HepG2 (cell line): ENCODE measurements at regions not wholly inside any gene's neighbourhood (a gene's known extent, or its start where the extent isn't known, plus 50 kb on each side); places are given as distances from the start of the nearest gene placed in this dataset.

Experiments used
- ATAC-seq: fragments of 200-7000 bp; cut with Tn5 transposase; 3 replicates; pipeline ENCODE4 v1.9.1; 2020; ENCODE audit warnings: mild to moderate bottlenecking, moderate library complexity
- BruUV-seq: library from RNA; stranded (reverse); fragments of 400-500 nt; replicated peaks from 2 replicates; lab custom pipeline; 2021; lab: Mats Ljungman, UMichigan
- CTCF ChIA-PET: fragments of 300-600 bp; formaldehyde crosslinking; extraction: SDS; loops from one replicate; lab custom pipeline; 2021; ENCODE audit warnings: low total read pairs, inconsistent platforms, low intra/inter-chr PET ratio; lab: Yijun Ruan, JAX
- POLR2A ChIA-PET: fragments of 350-600 bp; sonication (Branson Sonifier 250); formaldehyde crosslinking; loops from one replicate; lab custom pipeline; 2020; ENCODE audit warnings: antibody characterized with exemption, inconsistent platforms; lab: Yijun Ruan, JAX
- DNase-seq: peaks from one replicate; pipeline ENCODE4 v3.0.0-alpha.2; 2015; ENCODE audit warnings: low spot score
- FAIRE-seq: peaks from 3 replicates; lab custom pipeline; 2011; peaks lifted over from hg19 to GRCh38; lab: Jason Lieb, UNC
- H2AFZ ChIP-seq: one replicate; pipeline ENCODE4 v1.6.1; 2011; ENCODE audit warnings: low read length, inconsistent platforms
- H3K27ac ChIP-seq: fragments of 300-600 bp; 3 replicates; pipeline ENCODE4 v1.8.0; 2011; ENCODE audit warnings: mixed run types, mild to moderate bottlenecking, mixed read lengths, low read length, inconsistent platforms; ENCODE audit not compliant: insufficient read depth; ENCODE audit errors: extremely low read length
- H3K27me3 ChIP-seq, 2 experiments: fragments of 200-600 bp in 1 of 2; 2 replicates in 1 of 2; 3 replicates in 1 of 2; pipeline versions ENCODE4 v1.6.0 to v1.8.0; 2011; ENCODE audit warnings: low read length in 2 of 2, mild to moderate bottlenecking in 2 of 2, moderate library complexity in 2 of 2, inconsistent platforms in 1 of 2; ENCODE audit not compliant: insufficient read depth in 2 of 2, control insufficient read depth in 1 of 2
- H3K36me3 ChIP-seq, 2 experiments: fragments of 200-600 bp in 1 of 2; replicated peaks in 1 of 2; 2 replicates in 1 of 2; 3 replicates in 1 of 2; pipeline versions ENCODE4 v1.5.1 to v1.8.0; 2011; ENCODE audit warnings: low read length in 2 of 2, inconsistent platforms in 1 of 2; ENCODE audit not compliant: insufficient read depth in 2 of 2, control insufficient read depth in 1 of 2
- H3K4me1 ChIP-seq: 2 replicates; pipeline ENCODE4 v1.5.1; 2012; ENCODE audit warnings: low read length, inconsistent platforms; ENCODE audit not compliant: insufficient read depth
- H3K4me2 ChIP-seq: 2 replicates; pipeline ENCODE4 v1.6.0; 2011; ENCODE audit warnings: low read depth, low read length, inconsistent platforms
- H3K4me3 ChIP-seq, 3 experiments: fragments of 200-600 bp in 1 of 3; sonication (generic), shearing (Covaris generic) in 1 of 3; replicated peaks in 1 of 3; 2 replicates each; pipeline ENCODE4 v1.5.1; 2011 to 2016; ENCODE audit warnings: low read length in 3 of 3, inconsistent platforms in 2 of 3, low read depth in 2 of 3, mild to moderate bottlenecking in 2 of 3, control low read depth in 1 of 3, mixed read lengths in 1 of 3; ENCODE audit not compliant: insufficient read depth in 1 of 3
- H3K79me2 ChIP-seq: one replicate; pipeline ENCODE4 v1.6.1; 2011; ENCODE audit warnings: low read length, inconsistent platforms; ENCODE audit not compliant: insufficient read depth
- H3K9ac ChIP-seq: 2 replicates; pipeline ENCODE4 v1.6.0; 2011; ENCODE audit warnings: mild to moderate bottlenecking, low read depth, low read length, inconsistent platforms; ENCODE audit not compliant: insufficient read depth
- H3K9me3 ChIP-seq: 2 replicates; pipeline ENCODE4 v1.5.1; 2012; ENCODE audit warnings: mild to moderate bottlenecking, low read length
- H4K20me1 ChIP-seq: 2 replicates; pipeline ENCODE4 v1.6.0; 2011; ENCODE audit warnings: inconsistent platforms, mild to moderate bottlenecking, low read length, moderate library complexity; ENCODE audit not compliant: insufficient read depth
- ELK4 ChIP-seq: sonication (generic); formaldehyde crosslinking; IDR thresholded peaks from 2 replicates; pipeline ENCODE4 v1.9.0; 2021; ENCODE audit warnings: missing genetic modification reagents, borderline replicate concordance
- MED8 ChIP-seq: sonication (generic); formaldehyde crosslinking; IDR thresholded peaks from 2 replicates; pipeline ENCODE4 v1.8.1; 2023; ENCODE audit warnings: mild to moderate bottlenecking, missing genetic modification reagents; ENCODE audit not compliant: insufficient replicate concordance
- MXI1 ChIP-seq: IDR thresholded peaks from 3 replicates; pipeline ENCODE4 v1.6.1; 2012; ENCODE audit warnings: low read depth, low read length, inconsistent platforms, borderline replicate concordance
- POLR2AphosphoS5 ChIP-seq: IDR thresholded peaks from 2 replicates; pipeline ENCODE4 v1.6.1; 2012; ENCODE audit warnings: low read depth, low read length
- ZBTB43 ChIP-seq: sonication (generic); formaldehyde crosslinking; conservative IDR thresholded peaks from 2 replicates; pipeline ENCODE4 v1.4.0; 2020; ENCODE audit warnings: missing genetic modification reagents
- ZNF280B ChIP-seq: sonication (generic); formaldehyde crosslinking; IDR thresholded peaks from 2 replicates; pipeline ENCODE4 v1.5.0; 2020; ENCODE audit warnings: missing genetic modification reagents, mild to moderate bottlenecking, borderline replicate concordance
- ZNF281 ChIP-seq: sonication (generic); formaldehyde crosslinking; IDR thresholded peaks from 2 replicates; pipeline ENCODE4 v1.4.0; 2020; ENCODE audit warnings: missing genetic modification reagents, borderline replicate concordance
- ZNF546 ChIP-seq: sonication (generic); formaldehyde crosslinking; conservative IDR thresholded peaks from 2 replicates; pipeline ENCODE4 v1.8.1; 2023; ENCODE audit warnings: mild to moderate bottlenecking, missing genetic modification reagents
- ZNF549 ChIP-seq: sonication (generic); formaldehyde crosslinking; IDR thresholded peaks from 2 replicates; pipeline ENCODE4 v1.5.0; 2020; ENCODE audit warnings: missing genetic modification reagents
- WGBS: methylation state at CpG from one replicate; pipeline ENCODE4 v1.1.6; 2017; ENCODE audit warnings: low lambda C conversion rate; 5-methylcytosine and 5-hydroxymethylcytosine counted together
- in situ Hi-C: cut with HindIII; loops from 2 replicates; pipeline ENCODE4 v1.10.0; 2017; ENCODE audit warnings: low pct_unique_long_range_greater_than_20kb; ENCODE audit not compliant: extremely low pct_ligation_motif_present
- intact Hi-C: fragments of 100-400 bp; cut with micrococcal nuclease; formaldehyde crosslinking; loops from one replicate; pipeline ENCODE4 v1.10.0; 2022; ENCODE audit not compliant: unreplicated experiment
- TF ChIP-seq, protein P1 (sequence below): IDR thresholded peaks from 2 replicates; pipeline ENCODE4 v1.6.1; 2016
- TF ChIP-seq, protein P2 (sequence below): sonication (generic); formaldehyde crosslinking; IDR thresholded peaks from 2 replicates; pipeline ENCODE4 v1.8.0; 2022; ENCODE audit warnings: mild to moderate bottlenecking, missing genetic modification reagents, moderate library complexity
- TF ChIP-seq, protein P3 (sequence below): sonication (generic); formaldehyde crosslinking; IDR thresholded peaks from 2 replicates; pipeline ENCODE4 v1.4.0; 2020; ENCODE audit warnings: missing genetic modification reagents

GRCh38 chr6:80436663-80437062 is 330.2 kb downstream of the BCKDHB start:
- 90% methylated on average over 1 of the region's 1 CpG for WGBS
- FAIRE-seq: no peak

More at GRCh38 chr6:80436663-80437062, 330.2 kb downstream of the BCKDHB start:
- Histone ChIP-seq H3K4me1 (peaks cover 23% of the 10 kb centered on the region), H3K4me3 (no peak overlapping the region), H3K9me3 (no peaks in the 10 kb centered on the region), H4K20me1 (no peaks in the 10 kb centered on the region), H3K27ac (no peak overlapping the region), H3K4me2 (no peak overlapping the region), H3K79me2 (no peaks in the 10 kb centered on the region), H3K27me3 (no peaks in the 10 kb centered on the region), H3K36me3 (no peaks in the 10 kb centered on the region), H3K9ac (no peak overlapping the region), H2AFZ (no peak overlapping the region)
- intact Hi-C loops (no loop called here), in situ Hi-C loops (no loop called here)
- ChIA-PET POLR2A (no interaction called here), CTCF (no interaction called here)
- ATAC-seq (no peak), DNase-seq (no peak)
- BruUV-seq: no TSS peak
- TF ChIP-seq MED8 (no peak), MXI1 (no peak), POLR2AphosphoS5 (no peak), ZNF281 (CRISPR knock-in tag) (no peak), ELK4 (CRISPR knock-in tag) (no peak), ZNF280B (CRISPR knock-in tag) (no peak), ZNF546 (no peak), ZBTB43 (CRISPR knock-in tag) (no peak), ZNF549 (no peak)
- TF ChIP-seq, protein P1, sequence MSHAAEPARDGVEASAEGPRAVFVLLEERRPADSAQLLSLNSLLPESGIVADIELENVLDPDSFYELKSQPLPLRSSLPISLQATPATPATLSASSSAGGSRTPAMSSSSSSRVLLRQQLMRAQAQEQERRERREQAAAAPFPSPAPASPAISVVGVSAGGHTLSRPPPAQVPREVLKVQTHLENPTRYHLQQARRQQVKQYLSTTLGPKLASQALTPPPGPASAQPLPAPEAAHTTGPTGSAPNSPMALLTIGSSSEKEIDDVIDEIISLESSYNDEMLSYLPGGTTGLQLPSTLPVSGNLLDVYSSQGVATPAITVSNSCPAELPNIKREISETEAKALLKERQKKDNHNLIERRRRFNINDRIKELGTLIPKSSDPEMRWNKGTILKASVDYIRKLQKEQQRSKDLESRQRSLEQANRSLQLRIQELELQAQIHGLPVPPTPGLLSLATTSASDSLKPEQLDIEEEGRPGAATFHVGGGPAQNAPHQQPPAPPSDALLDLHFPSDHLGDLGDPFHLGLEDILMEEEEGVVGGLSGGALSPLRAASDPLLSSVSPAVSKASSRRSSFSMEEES (CRISPR knock-in tag): no peak
- TF ChIP-seq, protein P2, sequence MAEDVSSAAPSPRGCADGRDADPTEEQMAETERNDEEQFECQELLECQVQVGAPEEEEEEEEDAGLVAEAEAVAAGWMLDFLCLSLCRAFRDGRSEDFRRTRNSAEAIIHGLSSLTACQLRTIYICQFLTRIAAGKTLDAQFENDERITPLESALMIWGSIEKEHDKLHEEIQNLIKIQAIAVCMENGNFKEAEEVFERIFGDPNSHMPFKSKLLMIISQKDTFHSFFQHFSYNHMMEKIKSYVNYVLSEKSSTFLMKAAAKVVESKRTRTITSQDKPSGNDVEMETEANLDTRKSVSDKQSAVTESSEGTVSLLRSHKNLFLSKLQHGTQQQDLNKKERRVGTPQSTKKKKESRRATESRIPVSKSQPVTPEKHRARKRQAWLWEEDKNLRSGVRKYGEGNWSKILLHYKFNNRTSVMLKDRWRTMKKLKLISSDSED: no peak
- TF ChIP-seq, protein P3, sequence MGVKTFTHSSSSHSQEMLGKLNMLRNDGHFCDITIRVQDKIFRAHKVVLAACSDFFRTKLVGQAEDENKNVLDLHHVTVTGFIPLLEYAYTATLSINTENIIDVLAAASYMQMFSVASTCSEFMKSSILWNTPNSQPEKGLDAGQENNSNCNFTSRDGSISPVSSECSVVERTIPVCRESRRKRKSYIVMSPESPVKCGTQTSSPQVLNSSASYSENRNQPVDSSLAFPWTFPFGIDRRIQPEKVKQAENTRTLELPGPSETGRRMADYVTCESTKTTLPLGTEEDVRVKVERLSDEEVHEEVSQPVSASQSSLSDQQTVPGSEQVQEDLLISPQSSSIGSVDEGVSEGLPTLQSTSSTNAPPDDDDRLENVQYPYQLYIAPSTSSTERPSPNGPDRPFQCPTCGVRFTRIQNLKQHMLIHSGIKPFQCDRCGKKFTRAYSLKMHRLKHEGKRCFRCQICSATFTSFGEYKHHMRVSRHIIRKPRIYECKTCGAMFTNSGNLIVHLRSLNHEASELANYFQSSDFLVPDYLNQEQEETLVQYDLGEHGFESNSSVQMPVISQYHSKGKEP (CRISPR knock-in tag): no peak
